Hypothalamus (tissue), 51 donors: ENCODE measurements at regions not wholly inside any gene's neighbourhood (a gene's known extent, or its start where the extent isn't known, plus 50 kb on each side); places are given as distances from the start of the nearest gene placed in this dataset.
"Not testable (repeated sequence)": the region's sequence is repeated elsewhere in the genome, so short reads cannot be mapped to it uniquely, and the experiment has no call there.

Experiments used
- DNase-seq, 51 donors: peaks; one replicate each; lab custom pipeline; 2025; lab: John Stamatoyannopoulos, UW

DNA sequence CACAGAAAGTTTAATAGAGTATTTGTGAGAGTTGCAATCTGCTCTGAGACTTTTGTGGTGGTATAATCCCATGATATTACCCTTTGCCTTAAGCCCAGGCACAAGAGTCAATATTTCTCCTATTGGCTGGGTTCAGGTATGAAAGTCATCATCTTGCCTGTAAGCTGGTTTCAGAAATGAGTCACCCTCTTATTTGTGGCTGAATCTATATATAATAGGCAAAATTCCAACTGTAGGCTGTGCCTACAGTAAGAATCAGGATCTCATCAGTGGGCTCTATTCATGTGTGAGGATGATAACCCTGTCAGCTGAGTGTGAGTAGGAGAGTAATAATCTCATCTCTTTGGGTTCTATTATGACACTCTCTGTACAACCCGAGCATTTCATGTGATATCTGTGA lies 2103.1 kb downstream of the TP53TG3F start:
- no peak for DNase-seq

DNA sequence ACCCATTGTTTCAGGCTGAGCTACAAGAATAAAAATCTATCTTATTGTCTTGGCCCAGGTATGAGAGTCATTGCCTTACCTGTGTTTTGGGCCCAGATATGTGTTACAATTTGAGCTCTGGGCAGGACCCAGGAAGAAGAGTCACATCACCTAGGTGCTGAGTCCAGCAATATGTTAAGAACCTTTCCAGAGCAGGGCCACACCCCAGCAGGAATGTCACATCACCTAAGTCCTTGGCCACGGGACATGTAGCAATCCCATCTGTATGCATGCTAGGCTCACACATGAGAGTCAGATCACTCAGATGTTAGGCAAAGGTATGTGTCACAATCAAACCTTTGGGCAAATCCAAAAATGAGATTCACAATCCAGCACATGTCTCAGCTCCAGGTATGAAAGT lies 2103.5 kb downstream of the TP53TG3F start:
- no peak for DNase-seq

DNA sequence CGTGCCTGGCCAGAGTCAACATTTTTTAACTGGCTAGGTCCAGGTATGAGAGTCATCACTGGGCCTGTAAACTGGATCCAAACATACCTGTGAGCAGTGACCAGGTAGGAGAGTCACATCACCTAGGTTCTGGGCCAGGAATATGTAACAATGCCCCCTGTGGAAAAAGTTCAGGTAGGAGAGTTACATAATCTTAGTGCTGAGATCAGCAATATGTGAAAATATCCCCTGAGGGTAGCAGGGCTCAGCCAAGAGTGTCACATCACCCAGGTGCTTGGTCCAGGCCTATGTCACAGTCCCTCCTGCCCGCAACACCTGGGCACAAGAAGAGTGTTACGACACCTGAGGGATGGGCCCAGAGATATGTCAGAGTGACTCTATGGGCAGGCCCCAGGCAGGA lies 2104.7 kb downstream of the TP53TG3F start:
- DNase-seq = no peak

DNA sequence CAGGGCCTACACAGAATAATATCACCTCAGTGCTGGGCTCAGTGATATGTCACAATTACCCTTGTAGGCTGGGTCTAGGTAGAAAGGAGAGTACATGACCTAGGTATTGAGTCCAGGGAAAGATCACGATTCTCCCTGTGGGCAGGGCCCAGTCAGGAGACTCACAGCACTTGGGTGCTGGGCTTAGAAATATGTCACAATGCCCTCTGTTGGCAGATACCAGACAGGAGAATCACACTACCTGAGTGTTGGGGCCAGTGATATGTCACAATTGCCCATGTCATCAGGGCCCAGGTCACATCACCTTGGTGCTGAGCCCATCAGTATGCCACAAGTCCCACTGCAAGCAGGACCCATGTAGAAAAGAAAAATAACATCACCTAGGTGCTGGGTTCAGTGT lies 2105.5 kb downstream of the TP53TG3F start:
- DNase-seq = no peak

DNA sequence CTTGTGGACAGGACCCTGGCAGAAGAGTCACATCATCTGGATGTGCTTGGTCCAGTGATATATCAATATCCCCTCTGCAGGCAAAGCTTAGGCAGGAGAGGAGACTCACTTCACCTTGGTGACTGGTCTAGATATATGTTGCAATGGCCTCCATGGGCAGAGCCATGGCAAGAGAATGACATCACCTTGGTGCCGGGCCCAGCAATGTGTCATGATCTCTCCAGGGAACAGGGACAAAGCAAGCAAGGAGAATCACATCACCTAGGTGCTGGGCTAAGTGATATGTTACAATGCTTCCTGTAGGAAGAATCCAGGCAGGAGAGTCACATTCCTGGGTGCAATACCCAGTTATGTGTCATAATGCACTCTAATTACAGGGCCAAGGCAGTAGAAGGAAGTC lies 2106.2 kb downstream of the TP53TG3F start:
- DNase-seq = no peak

DNA sequence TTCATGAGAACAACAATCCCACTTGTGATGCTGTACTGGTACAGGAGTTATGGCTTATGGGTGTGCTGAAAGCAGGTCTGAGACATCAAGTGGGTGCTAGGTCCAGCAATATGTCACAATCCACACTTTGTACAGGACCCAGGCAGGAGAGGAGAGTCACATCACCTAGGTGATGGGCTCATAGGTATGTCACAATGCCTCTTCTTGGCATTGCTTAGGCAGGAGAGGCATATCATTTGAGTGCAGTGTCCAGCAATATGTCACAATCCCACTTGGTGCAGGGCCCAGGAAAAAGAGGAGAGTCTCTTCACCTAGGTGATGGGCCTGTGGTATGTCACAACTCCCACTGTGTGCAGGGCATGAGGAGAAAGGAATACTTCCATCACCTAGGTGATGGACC lies 2110.0 kb downstream of the TP53TG3F start:
- no peak for DNase-seq

DNA sequence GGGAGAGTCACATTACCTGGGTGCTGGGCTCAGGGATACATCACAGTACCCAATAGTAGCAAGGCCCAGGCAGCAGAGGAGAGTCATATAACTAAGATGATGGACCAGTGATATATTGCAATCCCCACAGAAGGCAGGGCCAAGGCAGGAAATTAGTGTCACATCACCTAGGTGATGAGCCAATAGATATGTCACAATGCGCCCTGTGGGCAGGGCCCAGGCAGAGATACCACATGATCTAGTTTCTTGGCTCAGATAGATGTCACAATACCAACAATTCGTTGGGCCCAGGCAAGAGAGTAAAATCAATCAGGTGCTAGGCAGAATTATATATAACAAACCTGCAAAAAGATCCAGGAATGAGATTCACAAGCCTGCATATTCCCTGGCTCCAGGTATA lies 2111.5 kb downstream of the TP53TG3F start:
- no peak for DNase-seq

DNA sequence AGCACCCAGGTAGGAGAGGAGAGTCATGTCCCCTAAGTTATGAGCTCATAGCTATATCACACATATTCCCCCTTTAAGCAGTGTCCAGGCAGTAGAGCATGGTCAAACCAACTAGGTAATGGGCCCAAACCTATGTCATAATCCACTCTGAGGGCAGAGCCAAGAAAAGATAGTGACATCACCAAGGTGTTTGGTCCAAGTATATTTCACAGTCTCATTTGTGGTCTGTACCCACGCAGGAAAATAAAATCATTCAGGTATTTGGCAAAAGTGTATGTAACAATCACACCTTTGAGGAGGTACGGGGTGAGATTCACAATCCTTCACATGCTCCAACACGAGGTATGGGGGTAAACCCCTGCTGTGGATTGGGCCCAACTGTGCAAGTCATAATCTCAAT lies 2112.8 kb downstream of the TP53TG3F start:
- no peak for DNase-seq

DNA sequence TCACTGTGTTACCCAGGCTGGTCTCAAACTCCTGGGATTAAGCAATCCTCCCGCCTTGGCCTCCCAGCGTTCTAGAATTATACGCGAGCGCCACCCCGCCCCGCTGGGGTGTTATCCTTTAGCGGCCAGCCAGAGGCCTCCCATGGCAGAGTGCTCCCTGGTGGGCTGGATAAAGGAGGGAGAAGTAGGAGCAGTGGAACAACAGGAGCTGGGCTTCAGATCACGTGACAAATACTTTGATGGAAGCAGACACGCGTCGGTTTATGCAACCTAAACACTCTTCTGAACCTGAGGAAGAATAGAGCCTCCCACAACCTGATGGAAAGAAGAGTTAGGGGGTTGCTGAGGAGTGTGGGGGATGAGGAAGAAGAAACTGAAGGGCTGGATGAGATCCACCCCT lies 2114.0 kb downstream of the TP53TG3F start:
- DNase-seq = no peak

DNA sequence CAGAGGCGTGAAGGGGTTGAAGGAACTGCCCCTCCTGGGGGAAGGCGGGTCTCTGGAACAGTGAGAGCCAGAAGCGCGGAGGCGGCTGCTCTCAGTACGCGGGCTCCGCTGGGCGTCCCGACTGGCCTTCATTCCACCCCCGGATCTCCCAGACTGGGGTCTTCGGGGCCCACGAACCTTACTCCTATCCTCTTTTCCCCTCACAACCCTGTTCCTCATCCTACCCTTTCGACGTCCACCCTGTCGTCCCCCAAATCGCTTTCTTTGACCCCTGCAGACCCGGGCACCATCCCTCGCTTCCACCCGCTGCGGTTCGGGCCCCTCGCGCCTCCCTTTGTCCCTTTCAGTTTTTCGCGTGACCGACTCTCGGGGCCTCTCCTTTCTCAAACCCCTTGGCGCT lies 2114.6 kb downstream of the TP53TG3F start:
- no peak for DNase-seq

DNA sequence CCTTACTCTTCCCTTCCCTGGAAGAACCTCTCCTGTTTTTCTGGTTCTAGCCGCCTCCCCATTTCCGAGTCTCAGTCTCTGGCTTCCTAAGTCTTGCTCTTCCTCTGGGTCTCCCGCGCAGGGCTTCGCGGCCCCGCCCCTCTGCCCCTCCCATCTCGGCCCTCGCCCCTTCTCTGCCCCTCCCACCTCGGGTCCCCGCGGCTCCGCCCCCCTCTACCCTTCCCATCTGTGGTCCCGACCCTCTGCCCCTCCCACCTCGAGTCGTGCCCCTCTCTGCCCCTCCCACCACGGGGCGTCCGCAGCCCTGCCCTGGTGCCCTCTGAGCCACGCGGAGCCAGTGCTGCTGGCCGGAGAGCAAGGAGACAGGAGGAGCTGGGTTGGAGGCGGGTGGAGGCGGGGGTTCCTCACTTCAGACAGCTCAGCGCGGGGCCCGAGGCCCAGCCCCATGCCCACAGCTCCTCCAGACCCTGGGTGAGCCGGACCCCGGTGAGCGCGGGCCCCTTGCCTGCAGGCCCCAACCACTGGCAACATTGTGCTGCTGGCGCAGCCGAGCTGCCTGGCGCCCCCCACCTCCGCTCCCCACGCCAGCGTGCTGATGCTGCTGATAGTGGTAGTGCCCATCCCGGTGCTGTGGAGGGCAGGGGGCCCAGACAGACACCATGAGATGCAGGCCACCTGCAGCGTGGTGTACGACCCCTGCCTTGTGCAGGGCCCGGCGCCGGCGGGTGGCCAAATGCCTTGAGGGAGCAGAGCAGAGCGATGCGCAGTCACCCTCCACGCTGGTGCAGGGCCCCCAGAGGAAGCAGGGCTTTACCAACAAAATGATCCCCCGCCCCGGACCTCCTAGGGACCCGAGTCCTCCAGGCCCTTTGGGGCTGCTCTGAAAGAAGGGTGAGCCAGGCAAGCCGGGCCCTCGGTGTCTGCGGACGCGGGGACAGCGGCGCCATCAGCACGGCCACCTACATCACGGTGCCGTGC lies 2115.3 kb downstream of the TP53TG3F start:
- no peak for DNase-seq

DNA sequence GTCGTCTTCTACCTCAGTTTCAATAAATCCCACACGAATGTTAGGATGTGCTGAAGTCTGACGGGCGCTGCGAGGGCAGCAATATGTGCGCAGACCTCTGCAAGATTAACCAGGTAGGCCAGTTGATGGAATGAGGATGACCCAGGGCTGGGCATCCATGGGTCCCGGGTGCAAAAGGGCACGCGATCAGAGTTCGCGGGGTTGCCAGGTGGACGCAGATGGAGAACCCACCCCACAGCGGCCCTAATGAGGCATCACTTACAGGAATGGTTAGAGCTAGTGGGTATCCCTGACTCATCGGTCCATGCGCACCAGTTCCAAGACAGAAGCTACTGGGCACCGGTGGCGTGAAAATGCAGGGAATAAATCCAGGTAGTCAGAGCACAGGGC lies 2116.0 kb downstream of the TP53TG3F start:
- DNase-seq = no peak

DNA sequence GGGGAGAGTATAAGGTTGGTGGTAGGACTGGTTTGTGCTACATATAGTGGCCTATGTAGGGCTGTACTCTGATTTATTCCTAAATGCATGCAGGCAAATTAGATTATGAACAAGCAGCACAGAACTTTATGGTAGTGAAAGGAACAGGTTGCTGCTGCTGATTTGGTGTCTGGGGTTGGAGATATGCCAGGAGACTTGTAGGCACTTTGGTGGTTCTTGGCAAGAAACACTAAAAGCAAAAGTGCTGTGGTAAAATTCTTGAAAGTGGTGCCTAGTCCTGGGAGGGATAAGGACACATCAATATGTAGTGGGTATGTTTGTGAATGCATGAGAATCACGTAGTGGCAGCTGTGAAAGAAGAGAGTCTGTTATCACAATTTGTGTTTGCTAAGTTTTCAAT lies 2126.0 kb downstream of the TP53TG3F start:
- DNase-seq = no peak

DNA sequence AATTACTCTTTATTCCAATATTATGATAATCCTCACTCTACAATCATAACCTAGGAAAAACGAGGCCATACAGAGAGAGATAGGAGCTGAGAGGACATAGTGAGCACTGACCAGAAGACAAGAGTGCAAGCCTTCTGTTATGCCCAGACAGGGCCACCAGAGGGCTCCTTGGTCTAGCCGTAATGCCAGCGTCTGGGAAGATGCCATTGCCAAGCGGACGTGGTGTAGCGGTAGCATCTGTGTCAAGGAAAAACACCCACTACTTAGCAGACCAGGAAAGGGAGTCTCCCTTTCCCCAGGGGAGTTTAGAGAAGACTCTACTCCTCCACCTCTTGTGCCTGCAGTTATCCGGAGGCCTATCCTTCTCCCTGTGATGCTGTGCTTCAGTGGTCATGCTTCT lies 2131.5 kb downstream of the TP53TG3F start:
- DNase-seq = not testable (repeated sequence)

DNA sequence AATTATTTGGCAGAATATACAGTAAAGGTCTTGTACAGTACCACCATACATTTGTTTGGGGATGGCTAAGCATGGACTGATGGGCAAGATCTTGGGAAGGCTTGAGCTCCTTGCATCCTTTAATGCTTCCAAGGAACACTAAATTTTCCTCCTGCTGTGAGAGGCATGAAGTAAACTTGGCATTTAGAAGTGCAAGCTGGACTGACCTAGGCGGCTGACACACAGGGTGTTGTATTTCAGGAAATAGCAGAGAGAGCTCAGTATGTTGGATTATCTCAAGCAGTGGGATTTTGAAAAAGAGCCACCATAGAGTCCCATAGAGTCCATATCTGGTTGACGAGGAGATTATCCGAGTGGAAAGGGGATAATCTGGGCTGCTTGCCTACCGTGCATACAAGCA lies 2137.1 kb downstream of the TP53TG3F start:
- no peak for DNase-seq

DNA sequence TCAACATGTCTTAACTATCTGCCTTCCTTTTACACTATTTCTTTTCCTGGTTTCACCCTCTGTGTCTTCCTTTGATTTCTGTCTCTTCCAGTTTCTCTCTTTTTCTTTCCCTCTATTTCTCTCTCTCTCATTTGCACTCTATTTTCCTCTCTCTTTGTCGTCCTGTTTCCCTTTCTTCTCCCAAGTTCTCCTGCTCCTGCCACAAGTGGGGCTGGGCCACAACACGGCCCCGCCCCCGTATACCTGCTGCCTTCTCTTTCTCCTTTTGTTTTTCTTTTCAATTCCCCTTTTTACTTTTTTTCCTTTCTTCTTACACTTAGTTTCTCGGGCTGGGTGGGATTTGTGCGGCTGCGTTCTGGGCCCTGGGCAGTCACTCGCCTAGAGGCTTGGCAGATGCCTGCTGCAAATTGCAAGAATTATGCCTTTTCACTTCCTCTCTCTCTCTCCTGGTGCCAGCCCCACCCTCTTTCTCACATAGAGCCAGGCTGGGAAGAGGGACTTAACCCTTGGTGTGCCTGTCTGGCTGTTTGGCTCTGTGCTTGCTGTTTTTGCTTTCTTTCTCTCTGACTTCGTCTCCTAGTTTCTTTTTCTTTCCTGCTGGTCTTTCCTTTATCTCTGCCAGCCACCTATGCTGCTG lies 2139.4 kb downstream of the TP53TG3F start:
- DNase-seq = no peak

DNA sequence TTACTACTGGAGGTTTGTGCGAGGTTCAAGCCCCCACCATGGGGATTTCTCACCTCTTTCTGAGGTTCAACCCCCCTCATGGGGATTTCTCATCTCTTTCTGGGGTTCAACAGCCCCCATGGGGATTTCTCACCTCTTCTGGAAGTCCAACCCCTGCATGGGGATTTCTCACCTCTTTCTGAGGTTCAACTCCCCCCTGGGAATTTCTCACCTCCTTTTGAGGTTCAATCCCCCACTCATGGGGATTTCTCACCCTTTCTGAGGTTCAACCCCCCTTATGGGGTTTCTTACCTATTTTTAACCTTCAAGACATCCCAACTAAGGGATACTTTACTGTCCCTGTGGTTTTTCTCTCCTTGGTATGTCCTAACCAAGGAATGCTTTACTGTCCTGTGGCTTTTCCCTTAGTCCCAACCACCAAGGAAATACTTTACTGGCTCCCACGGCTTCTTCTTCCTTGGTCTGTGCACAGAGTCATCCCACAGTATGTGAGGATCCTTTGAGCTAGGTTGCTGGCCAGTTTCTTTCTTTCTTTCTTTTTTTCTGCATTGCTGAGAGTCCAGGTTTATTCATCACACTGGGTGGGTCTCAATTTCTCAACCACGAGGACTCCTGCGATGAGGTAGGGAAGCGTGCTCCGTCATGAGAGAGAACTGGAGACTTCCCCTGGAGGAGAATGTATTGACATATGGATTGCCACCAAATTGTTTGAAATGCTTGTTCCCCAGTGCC lies 2140.2 kb downstream of the TP53TG3F start:
- DNase-seq = no peak

DNA sequence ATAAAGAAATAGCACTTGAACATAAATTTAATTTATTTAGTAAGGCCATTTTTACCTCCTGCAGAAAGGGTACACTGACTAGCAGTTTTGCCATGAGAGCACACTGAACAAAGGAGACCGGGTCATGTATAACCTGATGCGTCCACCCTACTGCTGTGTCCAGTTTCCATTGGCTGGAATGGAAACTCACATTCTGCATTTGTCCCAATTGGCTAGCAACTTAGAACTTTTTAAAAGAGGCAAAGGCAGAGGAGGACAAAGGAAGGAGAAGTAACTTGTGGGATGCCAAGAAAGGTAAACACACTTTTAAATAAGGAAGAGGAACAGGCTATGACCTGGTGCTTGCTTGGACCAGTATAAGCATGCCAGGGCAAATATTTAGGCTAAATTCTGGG lies 2140.7 kb downstream of the TP53TG3F start:
- DNase-seq = not testable (repeated sequence)

DNA sequence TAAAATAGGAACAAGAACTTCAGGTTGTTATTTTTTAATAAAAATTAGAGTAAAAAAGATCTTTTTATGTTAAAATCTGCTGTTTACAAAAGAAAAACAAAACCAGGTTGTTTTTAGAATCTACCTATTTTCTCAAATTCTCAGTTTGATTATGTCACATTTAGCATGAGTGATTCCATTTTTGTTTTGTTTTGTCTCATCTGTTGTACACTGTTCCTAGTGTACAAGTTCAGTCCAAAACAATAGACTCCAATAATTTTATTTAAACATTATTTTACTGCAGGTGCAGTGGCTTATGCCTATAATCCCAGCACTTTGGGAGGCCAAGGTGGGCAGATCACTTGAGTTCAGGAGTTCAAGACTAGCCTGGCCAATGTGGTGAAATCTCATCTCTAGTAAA lies 2142.7 kb downstream of the TP53TG3F start:
- DNase-seq = no peak

DNA sequence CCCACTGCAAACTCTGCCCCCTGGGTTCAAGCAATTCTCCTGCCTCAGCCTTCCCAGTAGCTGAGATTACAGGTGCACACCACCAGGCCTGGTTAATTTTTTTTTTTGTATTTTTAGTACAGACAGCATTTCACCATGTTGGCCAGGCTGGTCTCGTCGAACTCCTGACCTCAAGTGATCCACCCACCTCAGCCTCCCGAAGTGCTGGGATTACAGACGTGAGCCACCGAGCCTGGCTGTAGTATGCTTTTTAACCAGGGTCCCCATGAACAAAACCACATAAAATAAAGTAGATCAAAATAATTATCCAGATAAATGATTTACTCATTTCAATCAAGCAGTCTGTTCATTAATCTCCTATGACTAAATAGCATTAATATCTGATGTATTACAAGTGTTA lies 2144.0 kb downstream of the TP53TG3F start:
- DNase-seq = not testable (repeated sequence)

DNA sequence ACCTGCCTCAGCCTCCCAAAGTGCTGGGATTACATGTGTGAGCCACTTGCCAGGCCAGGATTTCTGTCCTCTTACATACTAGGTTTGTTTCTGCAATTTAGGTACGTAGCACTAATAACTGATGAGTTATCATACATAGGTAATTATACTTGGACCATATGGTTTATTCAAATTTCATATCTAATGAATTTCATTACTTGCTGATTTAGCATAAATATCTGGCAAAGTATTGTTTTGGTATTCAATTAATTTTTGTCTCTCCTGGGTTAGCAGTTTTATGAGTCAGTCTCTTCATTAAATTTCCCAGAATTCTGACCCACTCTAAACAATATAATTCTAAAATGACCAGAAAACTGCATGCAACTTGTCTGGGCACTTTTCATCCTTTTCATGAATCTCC lies 2146.5 kb downstream of the TP53TG3F start:
- DNase-seq = no peak

DNA sequence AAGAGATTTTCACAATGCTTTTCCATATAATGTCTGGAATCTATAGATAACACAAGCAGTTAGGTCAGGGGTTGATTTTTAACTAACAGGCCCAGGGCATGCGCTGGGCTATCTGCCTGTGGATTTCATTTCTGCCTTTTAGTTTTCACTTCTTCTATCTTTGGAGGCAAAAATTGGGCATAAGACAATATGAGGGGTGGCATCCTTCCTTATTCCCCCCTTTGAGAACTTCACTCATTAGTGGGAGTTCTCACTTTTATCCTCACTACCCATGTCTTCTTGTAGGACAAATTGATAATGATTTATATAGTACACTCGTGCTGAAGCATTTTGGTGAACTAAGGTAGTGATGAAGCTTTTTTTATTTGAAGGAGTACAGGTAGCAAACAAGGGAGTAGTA lies 2155.5 kb downstream of the TP53TG3F start:
- not testable (repeated sequence) for DNase-seq
